Ascending aorta (tissue), 2 donors: ENCODE measurements at regions not wholly inside any gene's neighbourhood (a gene's known extent, or its start where the extent isn't known, plus 50 kb on each side); places are given as distances from the start of the nearest gene placed in this dataset.

ENCODE experiments used
- DNase-seq, 2 donors: peaks; one replicate each; pipeline ENCODE4 v3.0.0-alpha.2; 2019; ENCODE audit warnings: low spot score in 2 of 2
- H3K27ac ChIP-seq, 2 donors: fragments of 200-600 bp; sonication (generic); one replicate each; pipeline ENCODE4 v1.5.1; 2016 to 2017; ENCODE audit warnings: mild to moderate bottlenecking in 1 of 2
- H3K27me3 ChIP-seq: fragments of 200-600 bp; sonication (generic); one replicate; pipeline ENCODE4 v1.5.1; 2017
- H3K36me3 ChIP-seq, 2 donors: fragments of 200-600 bp; sonication (generic); one replicate each; pipeline ENCODE4 v1.5.1; 2016
- H3K4me1 ChIP-seq, 2 donors: fragments of 200-600 bp; sonication (generic); one replicate each; pipeline ENCODE4 v1.5.1; 2016 to 2017; ENCODE audit warnings: mild to moderate bottlenecking in 1 of 2
- H3K4me3 ChIP-seq, 2 donors: fragments of 200-600 bp; sonication (generic); one replicate each; pipeline ENCODE4 v1.5.1; 2016 to 2017; ENCODE audit warnings: mild to moderate bottlenecking in 1 of 2
- H3K9me3 ChIP-seq, 2 donors: fragments of 200-600 bp; sonication (generic); one replicate each; pipeline ENCODE4 v1.5.1; 2016
- intact Hi-C: fragments of 100-400 bp; cut with DNase I; formaldehyde crosslinking; loops from one replicate; pipeline ENCODE4 v1.15.1; 2023
- TF ChIP-seq, protein P1 (sequence below), 3 experiments: fragments of 200-600 bp in 2 of 3; fragments of 450-650 bp in 1 of 3; sonication (generic) in 2 of 3; IDR thresholded peaks; one replicate each; pipeline ENCODE4 v1.5.1; 2016 to 2019; ENCODE audit warnings: antibody characterized with exemption in 3 of 3, mild to moderate bottlenecking in 1 of 3, moderate library complexity in 1 of 3

DNA sequence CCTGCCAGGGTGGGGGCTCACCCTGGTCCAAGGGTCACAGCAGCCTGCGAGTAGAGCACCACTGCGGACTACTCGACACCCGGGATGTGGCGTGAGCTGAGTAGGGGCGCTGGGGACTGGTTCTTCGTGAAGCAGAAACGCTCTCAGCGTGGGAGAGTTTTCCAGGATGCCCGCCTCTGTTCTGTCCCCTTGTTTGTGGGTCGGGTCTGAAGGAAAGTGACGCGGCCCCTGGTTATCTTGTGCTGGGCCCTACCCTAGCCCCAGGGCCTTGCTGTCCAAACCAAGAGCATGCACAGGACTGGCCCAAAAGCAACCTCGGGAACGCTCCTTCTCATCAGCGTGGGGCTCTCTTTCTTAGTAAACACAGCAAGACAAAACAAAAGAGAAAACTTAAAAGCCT is 303.3 kb downstream of the IRF8 start:
- TF ChIP-seq, protein P1, sequence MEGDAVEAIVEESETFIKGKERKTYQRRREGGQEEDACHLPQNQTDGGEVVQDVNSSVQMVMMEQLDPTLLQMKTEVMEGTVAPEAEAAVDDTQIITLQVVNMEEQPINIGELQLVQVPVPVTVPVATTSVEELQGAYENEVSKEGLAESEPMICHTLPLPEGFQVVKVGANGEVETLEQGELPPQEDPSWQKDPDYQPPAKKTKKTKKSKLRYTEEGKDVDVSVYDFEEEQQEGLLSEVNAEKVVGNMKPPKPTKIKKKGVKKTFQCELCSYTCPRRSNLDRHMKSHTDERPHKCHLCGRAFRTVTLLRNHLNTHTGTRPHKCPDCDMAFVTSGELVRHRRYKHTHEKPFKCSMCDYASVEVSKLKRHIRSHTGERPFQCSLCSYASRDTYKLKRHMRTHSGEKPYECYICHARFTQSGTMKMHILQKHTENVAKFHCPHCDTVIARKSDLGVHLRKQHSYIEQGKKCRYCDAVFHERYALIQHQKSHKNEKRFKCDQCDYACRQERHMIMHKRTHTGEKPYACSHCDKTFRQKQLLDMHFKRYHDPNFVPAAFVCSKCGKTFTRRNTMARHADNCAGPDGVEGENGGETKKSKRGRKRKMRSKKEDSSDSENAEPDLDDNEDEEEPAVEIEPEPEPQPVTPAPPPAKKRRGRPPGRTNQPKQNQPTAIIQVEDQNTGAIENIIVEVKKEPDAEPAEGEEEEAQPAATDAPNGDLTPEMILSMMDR (IDR thresholded peaks at IDR 0.05) = no peak
- no peaks in the 10 kb centered on the region for H3K36me3 ChIP-seq
- no peaks in the 10 kb centered on the region for H3K4me1 ChIP-seq
- H3K9me3 ChIP-seq = no peaks in the 10 kb centered on the region
- intact Hi-C loops = no loop called here
- H3K27me3 ChIP-seq = peaks cover 3% of the 10 kb centered on the region
- DNase-seq = no peak
- H3K4me3 ChIP-seq = no peak overlapping the region
- no peak overlapping the region for H3K27ac ChIP-seq

DNA sequence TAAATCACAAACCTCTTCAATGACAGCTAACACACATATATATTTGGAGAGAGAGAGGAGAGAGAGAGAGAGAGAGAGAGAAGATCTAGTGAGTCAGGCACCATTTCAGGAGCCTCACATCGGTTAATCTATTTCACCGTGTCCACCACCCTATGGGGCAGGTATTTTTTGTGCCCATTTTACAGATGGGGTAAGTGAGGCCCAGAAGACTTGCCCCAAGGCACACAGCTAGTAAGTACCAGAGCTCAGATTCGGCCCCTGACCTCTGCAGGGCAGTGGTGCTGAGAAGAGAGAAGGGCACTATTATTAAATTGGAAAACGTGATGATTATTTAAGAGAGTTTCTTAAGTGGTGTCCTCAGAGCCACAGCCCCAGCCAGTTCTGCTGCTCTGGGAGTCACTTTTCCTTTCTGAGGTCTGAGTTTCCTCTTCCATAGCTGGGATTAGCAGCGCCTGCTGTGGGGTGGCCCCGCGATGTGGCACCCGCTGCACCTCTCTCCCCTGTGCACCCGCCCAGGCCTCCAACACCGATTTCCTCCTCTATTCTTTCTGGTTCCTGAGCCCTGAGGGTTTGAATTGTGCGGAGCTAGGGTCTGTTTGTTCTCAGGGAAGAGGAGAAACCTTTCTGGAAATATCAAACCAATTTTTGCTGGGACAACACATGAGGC is 303.9 kb downstream of the IRF8 start:
- Histone ChIP-seq H3K4me1 (no peaks in the 10 kb centered on the region), H3K36me3 (no peaks in the 10 kb centered on the region), H3K27ac (no peak overlapping the region), H3K9me3 (no peaks in the 10 kb centered on the region), H3K27me3 (peaks cover 3% of the 10 kb centered on the region), H3K4me3 (no peak overlapping the region)
- no peak for DNase-seq
- intact Hi-C loops = no loop called here
- TF ChIP-seq, protein P1 (IDR thresholded peaks at IDR 0.05) = no peak

DNA sequence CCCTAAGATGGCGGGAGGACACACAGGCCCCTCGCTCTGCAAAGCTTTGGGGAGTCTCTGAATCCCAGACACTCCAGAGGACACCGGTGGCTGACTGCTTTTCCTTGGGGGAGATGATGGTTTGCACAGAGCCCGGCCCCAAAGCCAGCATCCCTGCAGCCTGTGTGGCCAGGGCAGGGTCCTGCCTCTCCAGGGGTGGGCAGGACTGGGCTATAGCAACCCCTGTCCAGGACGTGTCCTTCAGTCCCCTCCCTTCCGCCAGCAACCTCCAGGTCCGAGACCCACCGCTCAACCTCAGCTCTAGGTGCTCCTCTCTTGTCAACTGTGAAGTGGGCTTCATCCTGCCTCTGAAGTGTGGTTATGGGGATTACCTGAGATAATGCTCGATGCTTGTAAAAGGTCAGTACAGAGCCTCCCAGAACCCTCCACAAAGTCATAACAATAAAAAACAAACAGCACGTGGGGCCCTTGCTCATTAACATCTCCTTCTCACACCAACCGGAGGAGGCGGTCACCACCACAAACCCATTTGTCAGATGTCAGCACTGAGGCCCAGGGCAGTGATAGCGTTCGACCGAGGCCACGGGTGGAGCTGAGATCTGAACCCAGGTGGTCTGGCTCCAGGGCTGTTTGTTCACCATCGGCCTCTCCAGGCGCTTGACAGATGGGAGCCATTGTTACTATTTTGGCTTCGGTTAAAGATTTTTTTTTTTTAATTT is 304.8 kb downstream of the IRF8 start:
- Histone ChIP-seq H3K27ac (no peak overlapping the region), H3K27me3 (no peaks in the 10 kb centered on the region), H3K4me3 (no peak overlapping the region), H3K36me3 (no peaks in the 10 kb centered on the region), H3K9me3 (no peaks in the 10 kb centered on the region), H3K4me1 (no peaks in the 10 kb centered on the region)
- intact Hi-C loops = no loop called here
- no peak for DNase-seq
- TF ChIP-seq, protein P1 (IDR thresholded peaks at IDR 0.05) = no peak

DNA sequence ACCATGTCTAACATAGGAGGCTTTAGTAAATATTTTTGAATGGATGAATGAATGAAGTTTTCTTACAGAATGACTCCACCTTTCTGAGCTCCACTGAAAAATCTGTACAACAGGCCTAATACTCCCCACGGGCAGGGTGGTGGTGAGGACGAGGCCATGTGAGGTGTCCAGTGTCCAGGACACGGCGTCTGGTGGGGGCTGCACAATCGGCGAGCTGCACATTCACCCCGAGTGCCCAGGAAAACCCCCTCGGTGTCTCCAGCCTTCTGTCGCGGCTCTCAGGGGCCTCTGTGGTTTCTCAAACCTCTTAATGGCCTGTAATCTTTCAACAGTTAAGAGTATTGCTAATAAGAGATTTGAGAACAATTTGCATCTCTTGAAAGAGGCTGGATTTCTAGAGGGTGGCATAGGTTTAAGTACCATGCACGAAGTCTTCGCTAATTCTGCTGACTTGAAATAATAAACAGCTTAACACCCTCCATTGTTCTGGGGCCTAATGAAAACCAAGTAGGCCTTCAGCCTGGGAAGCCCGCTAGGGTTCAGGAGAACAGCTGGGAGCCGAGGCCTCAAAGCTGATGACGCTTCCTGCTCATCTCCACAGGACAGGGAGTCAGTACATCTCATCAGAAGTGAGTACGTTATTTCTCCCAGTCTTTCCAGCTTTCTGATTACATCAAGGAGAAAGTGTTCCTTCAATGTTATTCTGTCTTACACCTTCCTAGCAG is 304.6 kb upstream of the FOXF1 start:
- Histone ChIP-seq H3K36me3 (no peaks in the 10 kb centered on the region), H3K27me3 (no peaks in the 10 kb centered on the region), H3K9me3 (no peaks in the 10 kb centered on the region), H3K4me1 (no peaks in the 10 kb centered on the region), H3K4me3 (no peak overlapping the region), H3K27ac (no peak overlapping the region)
- intact Hi-C loops = no loop called here
- DNase-seq = no peak
- TF ChIP-seq, protein P1 (IDR thresholded peaks at IDR 0.05) = no peak

DNA sequence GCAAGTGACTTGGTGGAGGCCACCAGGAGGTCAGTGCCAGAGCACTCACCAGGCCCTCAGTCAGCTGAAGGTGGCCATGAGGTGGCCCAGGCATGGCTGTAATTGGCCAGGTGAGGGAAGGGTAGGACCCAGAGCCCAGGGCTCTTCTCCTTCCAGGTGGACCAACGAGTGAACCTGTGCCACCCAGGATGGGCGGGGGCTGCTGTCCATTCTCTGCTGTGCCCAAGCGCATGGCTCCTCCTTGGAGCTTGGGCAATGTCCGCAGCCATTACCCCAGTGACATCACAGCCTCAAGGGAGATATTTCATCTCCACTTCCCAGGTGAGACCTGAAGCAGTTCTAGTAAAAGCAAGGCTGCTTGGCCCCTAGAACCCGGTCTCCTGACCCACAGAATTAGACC is 303.0 kb upstream of the FOXF1 start:
- intact Hi-C loops = no loop called here
- Histone ChIP-seq H3K4me3 (no peak overlapping the region), H3K4me1 (no peaks in the 10 kb centered on the region), H3K27ac (no peak overlapping the region), H3K27me3 (no peaks in the 10 kb centered on the region), H3K9me3 (no peaks in the 10 kb centered on the region), H3K36me3 (no peaks in the 10 kb centered on the region)
- TF ChIP-seq, protein P1 (IDR thresholded peaks at IDR 0.05) = no peak
- no peak for DNase-seq
